ENCODE measurements at regions not wholly inside any gene's neighbourhood (a gene's known extent, or its start where the extent isn't known, plus 50 kb on each side); places are given as distances from the start of the nearest gene placed in this dataset.

- 0 out of 2 replicates have a peak overlapping the region, but pooled peaks have one; percentile 5 for H2AFZ ChIP-seq (ENCODE audit: low read length)
- TF ChIP-seq CTCF (IDR thresholded peaks at IDR 0.05; ENCODE audit: low read length), result no peak
- TF ChIP-seq EZH2 (optimal IDR thresholded peaks at IDR 0.05; ENCODE audit: low read depth, low read length), result no peak
- no peak for TF ChIP-seq EZH2phosphoT487 (IDR thresholded peaks at IDR 0.05; ENCODE audit: low read length)
Measured at GRCh38 chr6:92864966-92865555, 554.3 kb downstream of the EPHA7 start.

GRCh38 chr6:92849636-92850035 is 569.7 kb downstream of the EPHA7 start:
- no peak overlapping the region for H3K27ac ChIP-seq (ENCODE audit: low read length)
- H3K27me3 ChIP-seq (replicated peaks; ENCODE audit: insufficient read depth, low read length), result no peaks in the 10 kb centered on the region
- no peaks in the 10 kb centered on the region for H3K9me2 ChIP-seq (replicated peaks; ENCODE audit: insufficient read depth, low read length)

More at GRCh38 chr6:92864966-92865555, 554.3 kb downstream of the EPHA7 start:
- Histone ChIP-seq H3F3A (ENCODE audit: insufficient read depth, low read length) (no peaks in the 10 kb centered on the region), H3K9me2 (replicated peaks; ENCODE audit: insufficient read depth, low read length) (no peaks in the 10 kb centered on the region), H3K4me3 (ENCODE audit: low read length) (no peak overlapping the region), H3K36me3 (replicated peaks; ENCODE audit: insufficient read depth, low read length) (no peaks in the 10 kb centered on the region), H3K9me3 (replicated peaks; ENCODE audit: insufficient read depth, low read length) (no peaks in the 10 kb centered on the region), H3K9ac (ENCODE audit: low read length) (no peak overlapping the region), H3K4me2 (ENCODE audit: low read depth, low read length) (no peak overlapping the region), H4K20me1 (ENCODE audit: insufficient read depth, low read length) (no peaks in the 10 kb centered on the region), H3K4me1 (ENCODE audit: low read length) (no peaks in the 10 kb centered on the region), H3K27me3 (replicated peaks; ENCODE audit: insufficient read depth, low read length) (no peaks in the 10 kb centered on the region), H3K79me2 (ENCODE audit: low read length) (no peaks in the 10 kb centered on the region), H3K27ac (ENCODE audit: low read length) (no peak overlapping the region)
- DNase-seq, result peak; percentile 28

GRCh38 chr6:92848901-92849300 is 570.5 kb downstream of the EPHA7 start:
- H3K4me2 ChIP-seq (ENCODE audit: low read depth, low read length), result no peak overlapping the region
- DNase-seq, result no peak
- no peak overlapping the region for H3K27ac ChIP-seq (ENCODE audit: low read length)
- no peak overlapping the region for H2AFZ ChIP-seq (ENCODE audit: low read length)
- H3F3A ChIP-seq (ENCODE audit: insufficient read depth, low read length), result no peaks in the 10 kb centered on the region
- H3K79me2 ChIP-seq (ENCODE audit: low read length), result no peaks in the 10 kb centered on the region
- no peak overlapping the region for H3K4me3 ChIP-seq (ENCODE audit: low read length)
- TF ChIP-seq EZH2phosphoT487 (IDR thresholded peaks at IDR 0.05; ENCODE audit: low read length), result no peak
- TF ChIP-seq CTCF (IDR thresholded peaks at IDR 0.05; ENCODE audit: low read length), result no peak
- TF ChIP-seq EZH2 (optimal IDR thresholded peaks at IDR 0.05; ENCODE audit: low read depth, low read length), result no peak
- H3K9me3 ChIP-seq (replicated peaks; ENCODE audit: insufficient read depth, low read length), result no peaks in the 10 kb centered on the region
- no peak overlapping the region for H3K9ac ChIP-seq (ENCODE audit: low read length)
- no peaks in the 10 kb centered on the region for H3K4me1 ChIP-seq (ENCODE audit: low read length)
- H3K9me2 ChIP-seq (replicated peaks; ENCODE audit: insufficient read depth, low read length), result no peaks in the 10 kb centered on the region
- no peaks in the 10 kb centered on the region for H3K27me3 ChIP-seq (replicated peaks; ENCODE audit: insufficient read depth, low read length)
- no peaks in the 10 kb centered on the region for H3K36me3 ChIP-seq (replicated peaks; ENCODE audit: insufficient read depth, low read length)
- H4K20me1 ChIP-seq (ENCODE audit: insufficient read depth, low read length), result no peaks in the 10 kb centered on the region

More at GRCh38 chr6:92849636-92850035, 569.7 kb downstream of the EPHA7 start:
- Histone ChIP-seq H3K4me3 (ENCODE audit: low read length) (no peak overlapping the region), H3F3A (ENCODE audit: insufficient read depth, low read length) (no peaks in the 10 kb centered on the region), H3K4me2 (ENCODE audit: low read depth, low read length) (no peak overlapping the region), H2AFZ (ENCODE audit: low read length) (no peak overlapping the region), H3K9me3 (replicated peaks; ENCODE audit: insufficient read depth, low read length) (no peaks in the 10 kb centered on the region), H3K4me1 (ENCODE audit: low read length) (no peaks in the 10 kb centered on the region), H3K79me2 (ENCODE audit: low read length) (no peaks in the 10 kb centered on the region), H3K9ac (ENCODE audit: low read length) (no peak overlapping the region), H4K20me1 (ENCODE audit: insufficient read depth, low read length) (no peaks in the 10 kb centered on the region), H3K36me3 (replicated peaks; ENCODE audit: insufficient read depth, low read length) (no peaks in the 10 kb centered on the region)
- no peak for DNase-seq
- TF ChIP-seq EZH2 (optimal IDR thresholded peaks at IDR 0.05; ENCODE audit: low read depth, low read length), result no peak

- Histone ChIP-seq H3K4me3 (ENCODE audit: low read length) (no peak overlapping the region), H3K9me3 (replicated peaks; ENCODE audit: insufficient read depth, low read length) (no peaks in the 10 kb centered on the region), H3K9ac (ENCODE audit: low read length) (no peak overlapping the region), H3K4me1 (ENCODE audit: low read length) (no peaks in the 10 kb centered on the region), H2AFZ (ENCODE audit: low read length) (no peak overlapping the region), H3K27me3 (replicated peaks; ENCODE audit: insufficient read depth, low read length) (no peaks in the 10 kb centered on the region), H3K27ac (ENCODE audit: low read length) (no peak overlapping the region), H4K20me1 (ENCODE audit: insufficient read depth, low read length) (no peaks in the 10 kb centered on the region), H3K9me2 (replicated peaks; ENCODE audit: insufficient read depth, low read length) (no peaks in the 10 kb centered on the region), H3K36me3 (replicated peaks; ENCODE audit: insufficient read depth, low read length) (no peaks in the 10 kb centered on the region), H3F3A (ENCODE audit: insufficient read depth, low read length) (no peaks in the 10 kb centered on the region), H3K79me2 (ENCODE audit: low read length) (no peaks in the 10 kb centered on the region), H3K4me2 (ENCODE audit: low read depth, low read length) (no peak overlapping the region)
- TF ChIP-seq EZH2phosphoT487 (IDR thresholded peaks at IDR 0.05; ENCODE audit: low read length) (no peak), CTCF (IDR thresholded peaks at IDR 0.05; ENCODE audit: low read length) (no peak), EZH2 (optimal IDR thresholded peaks at IDR 0.05; ENCODE audit: low read depth, low read length) (no peak)
- no peak for DNase-seq
Measured at GRCh38 chr6:92848459-92848858, 570.9 kb downstream of the EPHA7 start.

Data from MM.1S (cell line).